HCT116 (cell line): ENCODE measurements at regions not wholly inside any gene's neighbourhood (a gene's known extent, or its start where the extent isn't known, plus 50 kb on each side); places are given as distances from the start of the nearest gene placed in this dataset.

Experiments used
- ATAC-seq: fragments of 200-7000 bp; cut with Tn5 transposase; 2 replicates; pipeline ENCODE4 v1.9.1; 2020; ENCODE audit warnings: mild to moderate bottlenecking, moderate library complexity
- BruUV-seq: library from RNA; stranded (reverse); fragments of 400-500 nt; replicated peaks from 2 replicates; lab custom pipeline; 2021; lab: Mats Ljungman, UMichigan
- CTCF ChIA-PET: fragments of 300-600 bp; sonication (Branson Sonifier 250); formaldehyde crosslinking; loops from one replicate; lab custom pipeline; 2021; ENCODE audit warnings: antibody characterized with exemption; lab: Charles Lee
- POLR2A ChIA-PET: fragments of 300-600, 350-600 bp; sonication (Branson Sonifier 250); formaldehyde crosslinking; loops from one replicate; lab custom pipeline; 2021; ENCODE audit warnings: antibody characterized with exemption; lab: Charles Lee
- RAD21 ChIA-PET, 2 experiments: fragments of 300-600 bp; sonication (Branson Sonifier 250); formaldehyde crosslinking; loops; one replicate each; lab custom pipeline; 2023; ENCODE audit warnings: low total read pairs in 2 of 2; ENCODE audit not compliant: uncharacterized antibody in 2 of 2, unreplicated experiment in 2 of 2, low non-redundant PET in 1 of 2; lab: Charles Lee
- DNase-seq: peaks from one replicate; pipeline ENCODE4 v3.0.0-alpha.2; 2010; ENCODE audit warnings: low read depth, low spot score
- H2AFZ ChIP-seq: fragments of 200-600 bp; shearing (Covaris generic), sonication (generic); 2 replicates; pipeline ENCODE4 v1.6.1; 2017; ENCODE audit warnings: low read depth, mixed run types, mixed read lengths, antibody characterized with exemption, low read length; ENCODE audit not compliant: poor library complexity, severe bottlenecking
- H3K27ac ChIP-seq: 2 replicates; pipeline ENCODE4 v1.5.1; 2012; ENCODE audit warnings: low read depth, low read length
- H3K27me3 ChIP-seq: fragments of 200-600 bp; sonication (generic); 2 replicates; pipeline ENCODE4 v1.6.1; 2016; ENCODE audit warnings: mixed run types, low read length, mixed read lengths; ENCODE audit not compliant: insufficient read depth
- H3K36me3 ChIP-seq, 2 experiments: fragments of 200-500 bp in 1 of 2; fragments of 200-600 bp in 1 of 2; sonication (Bioruptor generic) in 1 of 2; sonication (generic) in 1 of 2; 2 replicates each; pipeline versions ENCODE4 v1.5.1 to v1.6.1; 2014 to 2016; ENCODE audit warnings: low read length in 2 of 2, inconsistent platforms in 1 of 2, mixed read lengths in 1 of 2, mixed run types in 1 of 2; ENCODE audit not compliant: insufficient read depth in 2 of 2, control insufficient read depth in 1 of 2
- H3K4me1 ChIP-seq, 2 experiments: fragments of 200-600 bp in 1 of 2; sonication (generic) in 1 of 2; 2 replicates each; pipeline versions ENCODE4 v1.5.1 to v1.6.1; 2012 to 2017; ENCODE audit warnings: low read length in 2 of 2, inconsistent platforms in 1 of 2, mild to moderate bottlenecking in 1 of 2, mixed read lengths in 1 of 2, mixed run types in 1 of 2, moderate library complexity in 1 of 2; ENCODE audit not compliant: insufficient read depth in 2 of 2, control insufficient read depth in 1 of 2
- H3K4me2 ChIP-seq: fragments of 200-600 bp; sonication (generic); 2 replicates; pipeline ENCODE4 v1.6.1; 2017; ENCODE audit warnings: mixed run types, low read length, mixed read lengths
- H3K4me3 ChIP-seq, 2 experiments: fragments of 200-600 bp in 1 of 2; sonication (generic) in 1 of 2; replicated peaks in 1 of 2; 2 replicates each; pipeline ENCODE4 v1.5.1; 2011 to 2016; ENCODE audit warnings: low read length in 2 of 2, control low read depth in 1 of 2, low read depth in 1 of 2, mild to moderate bottlenecking in 1 of 2, mixed read lengths in 1 of 2, mixed run types in 1 of 2
- H3K79me2 ChIP-seq: fragments of 200-600 bp; sonication (generic); 2 replicates; pipeline ENCODE4 v1.6.1; 2017; ENCODE audit warnings: mild to moderate bottlenecking, mixed run types, low read length, moderate library complexity, mixed read lengths; ENCODE audit not compliant: insufficient read depth
- H3K9ac ChIP-seq: fragments of 200-600 bp; sonication (generic); 2 replicates; pipeline ENCODE4 v1.6.1; 2016; ENCODE audit warnings: low read length, mixed read lengths
- H3K9me2 ChIP-seq: fragments of 200-600 bp; sonication (generic), shearing (Covaris generic); 2 replicates; pipeline ENCODE4 v1.6.1; 2017; ENCODE audit warnings: mixed run types, mild to moderate bottlenecking, moderate library complexity; ENCODE audit not compliant: insufficient read depth
- H3K9me3 ChIP-seq, 2 experiments: fragments of 200-500 bp in 1 of 2; fragments of 200-600 bp in 1 of 2; sonication (Bioruptor generic) in 1 of 2; sonication (generic) in 1 of 2; 2 replicates each; pipeline ENCODE4 v1.6.1; 2014 to 2017; ENCODE audit warnings: low read length in 2 of 2, mixed read lengths in 2 of 2, inconsistent platforms in 1 of 2, low read depth in 1 of 2, mild to moderate bottlenecking in 1 of 2, mixed run types in 1 of 2, moderate library complexity in 1 of 2; ENCODE audit not compliant: control insufficient read depth in 1 of 2, insufficient read depth in 1 of 2
- H4K20me1 ChIP-seq: fragments of 200-600 bp; sonication (generic), shearing (Covaris generic); 2 replicates; pipeline ENCODE4 v1.6.1; 2017; ENCODE audit warnings: mixed run types, mild to moderate bottlenecking, moderate library complexity; ENCODE audit not compliant: insufficient read depth
- ATF3 ChIP-seq: IDR thresholded peaks from 2 replicates; pipeline ENCODE4 v1.6.1; 2012
- CBX3 ChIP-seq: IDR thresholded peaks from 2 replicates; pipeline ENCODE4 v1.6.1; 2012; ENCODE audit warnings: low read depth
- CEBPB ChIP-seq: IDR thresholded peaks from 2 replicates; pipeline ENCODE4 v1.6.1; 2012; ENCODE audit warnings: low read depth
- CTCF ChIP-seq, 3 experiments: fragments of 200-600 bp in 1 of 3; sonication (generic) in 1 of 3; IDR thresholded peaks in 2 of 3; conservative IDR thresholded peaks in 1 of 3; 2 replicates each; pipeline ENCODE4 v1.5.1; 2012 to 2017; ENCODE audit warnings: low read depth in 2 of 3, low read length in 2 of 3, antibody characterized with exemption in 1 of 3, borderline replicate concordance in 1 of 3, control low read depth in 1 of 3, mild to moderate bottlenecking in 1 of 3, mixed read lengths in 1 of 3, mixed run types in 1 of 3, moderate library complexity in 1 of 3; ENCODE audit not compliant: insufficient read depth in 1 of 3
- ELF1 ChIP-seq: IDR thresholded peaks from 2 replicates; pipeline ENCODE4 v1.6.1; 2012; ENCODE audit warnings: low read depth, borderline replicate concordance
- EZH2 ChIP-seq: fragments of 200-600 bp; sonication (generic); IDR thresholded peaks from 2 replicates; pipeline ENCODE4 v1.6.1; 2017; ENCODE audit warnings: antibody characterized with exemption, mixed run types
- EZH2phosphoT487 ChIP-seq: fragments of 200-600 bp; IDR thresholded peaks from 2 replicates; pipeline ENCODE4 v1.6.1; 2018; ENCODE audit warnings: antibody characterized with exemption, borderline replicate concordance
- FOSL1 ChIP-seq: IDR thresholded peaks from 2 replicates; pipeline ENCODE4 v1.6.1; 2012; ENCODE audit warnings: low read depth
- JUND ChIP-seq: IDR thresholded peaks from 2 replicates; pipeline ENCODE4 v1.6.1; 2012
- POLR2A ChIP-seq: IDR thresholded peaks from 2 replicates; pipeline ENCODE4 v1.7.0; 2011; ENCODE audit warnings: borderline replicate concordance; ENCODE audit not compliant: insufficient read depth, insufficient read length; ENCODE audit errors: extremely low read depth
- POLR2AphosphoS5 ChIP-seq: IDR thresholded peaks from 2 replicates; pipeline ENCODE4 v1.6.1; 2011; ENCODE audit warnings: mild to moderate bottlenecking, low read depth, low read length, moderate library complexity
- RAD21 ChIP-seq: IDR thresholded peaks from 2 replicates; pipeline ENCODE4 v1.6.1; 2012; ENCODE audit warnings: low read depth, mild to moderate bottlenecking
- REST ChIP-seq: IDR thresholded peaks from 2 replicates; pipeline ENCODE4 v1.6.1; 2012; ENCODE audit warnings: low read depth
- SIN3A ChIP-seq: IDR thresholded peaks from 2 replicates; pipeline ENCODE4 v1.6.1; 2012; ENCODE audit warnings: low read depth
- SP1 ChIP-seq: IDR thresholded peaks from 2 replicates; pipeline ENCODE4 v1.6.1; 2012; ENCODE audit warnings: low read depth
- SRF ChIP-seq: IDR thresholded peaks from 2 replicates; pipeline ENCODE4 v1.6.1; 2012; ENCODE audit warnings: low read depth
- YY1 ChIP-seq: IDR thresholded peaks from 2 replicates; pipeline ENCODE4 v1.6.1; 2011; ENCODE audit warnings: low read length, low read depth, moderate library complexity, mild to moderate bottlenecking; ENCODE audit not compliant: insufficient replicate concordance; ENCODE audit errors: extremely low read depth
- ZBTB33 ChIP-seq: IDR thresholded peaks from 2 replicates; pipeline ENCODE4 v1.6.1; 2011; ENCODE audit warnings: mild to moderate bottlenecking, low read length, moderate library complexity; ENCODE audit not compliant: insufficient replicate concordance; ENCODE audit errors: extremely low read depth
- ZFX ChIP-seq: fragments of 450-650 bp; IDR thresholded peaks from 2 replicates; pipeline ENCODE4 v1.6.1; 2017
- ZNF274 ChIP-seq: fragments of 200-500 bp; sonication (Bioruptor generic); IDR thresholded peaks from 2 replicates; pipeline ENCODE4 v1.6.1; 2014; ENCODE audit warnings: mild to moderate bottlenecking, low read depth, low read length, inconsistent platforms
- intact Hi-C: fragments of 100-400 bp; cut with micrococcal nuclease; formaldehyde crosslinking; loops from 2 replicates; pipeline ENCODE4 v1.10.0; 2022

- RAD21 ChIA-PET: no interaction called here
- TF ChIP-seq ZFX (no peak), EZH2 (no peak), SRF (no peak), POLR2AphosphoS5 (no peak), RAD21 (no peak), SP1 (no peak), CTCF (IDR thresholded peaks at IDR 0.05 in 2 of 3, conservative IDR thresholded peaks at IDR 0.05 in 1 of 3; ENCODE audit: borderline replicate concordance in 1 of 3, insufficient read depth in 1 of 3, low read depth in 2 of 3, low read length in 2 of 3) (no peak), YY1 (no peak), CBX3 (no peak), CEBPB (no peak), REST (no peak), ELF1 (no peak), ZBTB33 (no peak), SIN3A (no peak), JUND (no peak), FOSL1 (no peak), EZH2phosphoT487 (no peak), POLR2A (no peak), ZNF274 (no peak), ATF3 (no peak)
- TF ChIP-seq, all 23 proteins: peak for 0
These were observed 128.1 kb upstream of the JUN start for GRCh38 chr1:58911841-58912499.

More at GRCh38 chr1:58911841-58912499, 128.1 kb upstream of the JUN start:
- Histone ChIP-seq H3K27ac (no peak overlapping the region), H3K4me3 (no peak overlapping the region), H3K4me2 (no peak overlapping the region), H4K20me1 (no peaks in the 10 kb centered on the region), H3K79me2 (no peaks in the 10 kb centered on the region), H3K9me2 (no peaks in the 10 kb centered on the region; the same call in 1 of the 2 replicates), H3K9me3 (no peaks in the 10 kb centered on the region; a peak in 1 of 4 replicates), H3K27me3 (no peaks in the 10 kb centered on the region), H3K4me1 (no peaks in the 10 kb centered on the region), H3K9ac (no peak overlapping the region), H2AFZ (no peak overlapping the region), H3K36me3 (no peaks in the 10 kb centered on the region)
- BruUV-seq: no TSS peak
- ChIA-PET POLR2A (interaction anchor here (1.2 kb wide), 1 partner anchor 16 kb away, joined by 3 read pairs; no protein-coding TSS in a partner anchor), CTCF (no interaction called here)
- ATAC-seq (no peak), DNase-seq (no peak)
- intact Hi-C loops: loop anchor here (10.0 kb wide), 1 partner anchor 383 kb away; the partner anchor contains the start of gene FGGY
